AG04449 (cell line): ENCODE measurements at regions not wholly inside any gene's neighbourhood (a gene's known extent, or its start where the extent isn't known, plus 50 kb on each side); places are given as distances from the start of the nearest gene placed in this dataset.

ENCODE experiments used
- CTCF ChIA-PET: fragments of 350-600 bp; formaldehyde crosslinking; extraction: SDS; loops from one replicate; lab custom pipeline; 2021; ENCODE audit warnings: antibody characterized with exemption; lab: Yijun Ruan, JAX
- POLR2A ChIA-PET: fragments of 400-600, 350-600 bp; formaldehyde crosslinking; extraction: SDS; loops from one replicate; lab custom pipeline; 2020; ENCODE audit warnings: antibody characterized with exemption, inconsistent platforms; lab: Yijun Ruan, JAX
- DNase-seq: peaks from one replicate; pipeline ENCODE4 v3.0.0-alpha.2; 2010; ENCODE audit warnings: low read depth, low spot score
- H3K4me3 ChIP-seq: 2 replicates; pipeline ENCODE4 v1.5.1; 2011; ENCODE audit warnings: low read depth, mild to moderate bottlenecking, control low read depth, low read length
- CTCF ChIP-seq: IDR thresholded peaks from one replicate; pipeline ENCODE4 v1.5.1; 2011; ENCODE audit warnings: mild to moderate bottlenecking, moderate library complexity, low read length, control low read depth, inconsistent platforms; ENCODE audit not compliant: insufficient read depth; ENCODE audit errors: missing control alignments

- CTCF ChIA-PET: no interaction called here
- no peak for DNase-seq
- POLR2A ChIA-PET: no interaction called here
- no peak overlapping the region for H3K4me3 ChIP-seq
- TF ChIP-seq CTCF: no peak
These were observed 305.9 kb downstream of the ADGRL2 start for GRCh38 chr1:82106672-82107071.

- POLR2A ChIA-PET: no interaction called here
- CTCF ChIA-PET: no interaction called here
- H3K4me3 ChIP-seq: no peak overlapping the region
- DNase-seq: no peak
- no peak for TF ChIP-seq CTCF
These were observed 298.4 kb downstream of the ADGRL2 start for GRCh38 chr1:82099170-82099569.

- ChIA-PET POLR2A (no interaction called here), CTCF (no interaction called here)
- H3K4me3 ChIP-seq: no peak overlapping the region
- no peak for DNase-seq
- no peak for TF ChIP-seq CTCF
These were observed 293.4 kb downstream of the ADGRL2 start for GRCh38 chr1:82094136-82094535.

GRCh38 chr1:82091729-82092128 is 291.0 kb downstream of the ADGRL2 start:
- CTCF ChIA-PET: interaction anchor here (0.7 kb wide), 1 partner anchor 620 kb away, joined by 3 read pairs; no protein-coding TSS in a partner anchor
- H3K4me3 ChIP-seq: no peak overlapping the region
- no peak for DNase-seq
- POLR2A ChIA-PET: no interaction called here
- no peak for TF ChIP-seq CTCF

- no peak for TF ChIP-seq CTCF
- POLR2A ChIA-PET: no interaction called here
These were observed 290.5 kb downstream of the ADGRL2 start for GRCh38 chr1:82091265-82091664.

GRCh38 chr1:82090104-82090503 is 289.4 kb downstream of the ADGRL2 start:
- ChIA-PET CTCF (interaction anchor here (1.0 kb wide), 1 partner anchor 13 kb away, joined by 3 read pairs; no protein-coding TSS in a partner anchor), POLR2A (no interaction called here)
- H3K4me3 ChIP-seq: no peak overlapping the region

More at GRCh38 chr1:82091265-82091664, 290.5 kb downstream of the ADGRL2 start:
- no peak overlapping the region for H3K4me3 ChIP-seq
- CTCF ChIA-PET: interaction anchor here (0.7 kb wide), 1 partner anchor 619 kb away, joined by 3 read pairs; no protein-coding TSS in a partner anchor
- no peak for DNase-seq

More at GRCh38 chr1:82090104-82090503, 289.4 kb downstream of the ADGRL2 start:
- TF ChIP-seq CTCF: no peak
- DNase-seq: no peak
